ENCODE measurements at regions not wholly inside any gene's neighbourhood (a gene's known extent, or its start where the extent isn't known, plus 50 kb on each side); places are given as distances from the start of the nearest gene placed in this dataset.

GRCh38 chrX:130523460-130524394, 121.9 kb downstream of the RBMX2 start:
- dilution Hi-C loops (cut with MboI; ENCODE audit: extremely low pct_ligation_motif_present, low sequenced_read_pairs): no loop called here
- FAIRE-seq: no peak
- no peak overlapping the region for H3K27ac ChIP-seq (ENCODE audit: insufficient read depth, low read depth, low read length)
- ChIA-PET POLR2A (no interaction called here), CTCF (interaction anchor here (1.2 to 1.4 kb wide), 2 partner anchors 11 to 393 kb away, joined by 3 read pairs; no protein-coding TSS in a partner anchor)
- TF ChIP-seq POLR2AphosphoS5 (IDR thresholded peaks at IDR 0.05; ENCODE audit: insufficient read depth, low read depth, low read length) (no peak), POLR2A (IDR thresholded peaks at IDR 0.05; ENCODE audit: low read depth, low read length) (no peak), GATA2 (IDR thresholded peaks at IDR 0.05; ENCODE audit: insufficient read depth, insufficient read length, low read depth, low read length) (no peak)
- H4K20me1 ChIP-seq (replicated peaks; ENCODE audit: control insufficient read depth, extremely low read depth, insufficient read depth, low read length): no peaks in the 10 kb centered on the region
- no peaks in the 10 kb centered on the region for H3K36me3 ChIP-seq (ENCODE audit: control insufficient read depth in 2 of 2, extremely low read depth in 1 of 2, insufficient read depth in 2 of 2, low read length in 2 of 2)
- H3K4me2 ChIP-seq (ENCODE audit: insufficient read depth, low read length): peak overlapping the region; percentile 21
- H3K27me3 ChIP-seq (ENCODE audit: control insufficient read depth in 2 of 2, insufficient read depth in 2 of 2, low read length in 2 of 2): no peaks in the 10 kb centered on the region
- no peaks in the 10 kb centered on the region for H3K4me1 ChIP-seq (ENCODE audit: control insufficient read depth, extremely low read depth, insufficient read depth, low read length)
- intact Hi-C loops (cut with micrococcal nuclease): no loop called here
- no TSS peak for BruUV-seq (replicated peaks)
- no peaks in the 10 kb centered on the region for H3K9me3 ChIP-seq (replicated peaks; ENCODE audit: control insufficient read depth, insufficient read depth, low read length)
- H3K79me2 ChIP-seq (ENCODE audit: control insufficient read depth, insufficient read depth, low read length): no peaks in the 10 kb centered on the region
- DNase-seq (ENCODE audit: low read depth, low spot score): peak; percentile 15
- H2AFZ ChIP-seq (ENCODE audit: low read depth, low read length): peak overlapping the region; percentile 87
- H3K4me3 ChIP-seq (replicated peaks in 1 of 3; ENCODE audit: insufficient read depth in 1 of 3, low read depth in 1 of 3, low read length in 3 of 3): peak overlapping the region in 1 of 3 experiments; percentile 22
- no peaks in the 10 kb centered on the region for H3K9me1 ChIP-seq (replicated peaks; ENCODE audit: control insufficient read depth, extremely low read depth, insufficient read depth, low read length)
- no peak overlapping the region for H3K9ac ChIP-seq (replicated peaks; ENCODE audit: extremely low read depth, insufficient read depth, low read length)

GRCh38 chrX:130524476-130525194, 122.8 kb downstream of the RBMX2 start:
- Histone ChIP-seq H3K9ac (replicated peaks; ENCODE audit: extremely low read depth, insufficient read depth, low read length) (no peak overlapping the region), H3K36me3 (ENCODE audit: control insufficient read depth in 2 of 2, extremely low read depth in 1 of 2, insufficient read depth in 2 of 2, low read length in 2 of 2) (no peaks in the 10 kb centered on the region), H3K9me1 (replicated peaks; ENCODE audit: control insufficient read depth, extremely low read depth, insufficient read depth, low read length) (no peaks in the 10 kb centered on the region), H3K4me1 (ENCODE audit: control insufficient read depth, extremely low read depth, insufficient read depth, low read length) (no peaks in the 10 kb centered on the region), H3K9me3 (replicated peaks; ENCODE audit: control insufficient read depth, insufficient read depth, low read length) (no peaks in the 10 kb centered on the region), H3K27ac (ENCODE audit: insufficient read depth, low read depth, low read length) (no peak overlapping the region), H3K4me3 (replicated peaks in 1 of 3; ENCODE audit: insufficient read depth in 1 of 3, low read depth in 1 of 3, low read length in 3 of 3) (no peak overlapping the region), H3K79me2 (ENCODE audit: control insufficient read depth, insufficient read depth, low read length) (no peaks in the 10 kb centered on the region), H2AFZ (ENCODE audit: low read depth, low read length) (no peak overlapping the region), H3K27me3 (ENCODE audit: control insufficient read depth in 2 of 2, insufficient read depth in 2 of 2, low read length in 2 of 2) (no peaks in the 10 kb centered on the region), H3K4me2 (ENCODE audit: insufficient read depth, low read length) (no peak overlapping the region), H4K20me1 (replicated peaks; ENCODE audit: control insufficient read depth, extremely low read depth, insufficient read depth, low read length) (no peaks in the 10 kb centered on the region)
- FAIRE-seq: no peak
- BruUV-seq (replicated peaks): no TSS peak
- dilution Hi-C loops (cut with MboI; ENCODE audit: extremely low pct_ligation_motif_present, low sequenced_read_pairs) (no loop called here), intact Hi-C loops (cut with micrococcal nuclease) (no loop called here)
- no peak for TF ChIP-seq MAX (IDR thresholded peaks at IDR 0.05; ENCODE audit: insufficient read depth, insufficient read length)
- TF ChIP-seq POLR2AphosphoS5 (IDR thresholded peaks at IDR 0.05; ENCODE audit: insufficient read depth, low read depth, low read length): no peak
- no peak for TF ChIP-seq POLR2A (IDR thresholded peaks at IDR 0.05; ENCODE audit: low read depth, low read length)
- TF ChIP-seq MYC (IDR thresholded peaks at IDR 0.05; ENCODE audit: low read depth, low read length): no peak
- TF ChIP-seq JUN (IDR thresholded peaks at IDR 0.05; ENCODE audit: borderline replicate concordance, insufficient read depth, insufficient read length, low read depth): no peak
- no peak for TF ChIP-seq CTCF (IDR thresholded peaks at IDR 0.05; ENCODE audit: extremely low read depth in 1 of 2, insufficient read depth in 1 of 2, low read depth in 1 of 2, low read length in 2 of 2)
- no peak for TF ChIP-seq EZH2 (IDR thresholded peaks at IDR 0.05; ENCODE audit: borderline replicate concordance, low read depth, low read length, severe bottlenecking)
- no peak for TF ChIP-seq FOS (IDR thresholded peaks at IDR 0.05; ENCODE audit: borderline replicate concordance, insufficient read depth, low read length)
- no peak for TF ChIP-seq GATA2 (IDR thresholded peaks at IDR 0.05; ENCODE audit: insufficient read depth, insufficient read length, low read depth, low read length)
- ChIA-PET POLR2A (no interaction called here), CTCF (interaction anchor here (1.2 to 1.4 kb wide), 2 partner anchors 10 to 392 kb away, joined by 3 read pairs; no protein-coding TSS in a partner anchor)
- DNase-seq (ENCODE audit: low read depth, low spot score): no peak
